ENCODE measurements at regions not wholly inside any gene's neighbourhood (a gene's known extent, or its start where the extent isn't known, plus 50 kb on each side); places are given as distances from the start of the nearest gene placed in this dataset.

DNA sequence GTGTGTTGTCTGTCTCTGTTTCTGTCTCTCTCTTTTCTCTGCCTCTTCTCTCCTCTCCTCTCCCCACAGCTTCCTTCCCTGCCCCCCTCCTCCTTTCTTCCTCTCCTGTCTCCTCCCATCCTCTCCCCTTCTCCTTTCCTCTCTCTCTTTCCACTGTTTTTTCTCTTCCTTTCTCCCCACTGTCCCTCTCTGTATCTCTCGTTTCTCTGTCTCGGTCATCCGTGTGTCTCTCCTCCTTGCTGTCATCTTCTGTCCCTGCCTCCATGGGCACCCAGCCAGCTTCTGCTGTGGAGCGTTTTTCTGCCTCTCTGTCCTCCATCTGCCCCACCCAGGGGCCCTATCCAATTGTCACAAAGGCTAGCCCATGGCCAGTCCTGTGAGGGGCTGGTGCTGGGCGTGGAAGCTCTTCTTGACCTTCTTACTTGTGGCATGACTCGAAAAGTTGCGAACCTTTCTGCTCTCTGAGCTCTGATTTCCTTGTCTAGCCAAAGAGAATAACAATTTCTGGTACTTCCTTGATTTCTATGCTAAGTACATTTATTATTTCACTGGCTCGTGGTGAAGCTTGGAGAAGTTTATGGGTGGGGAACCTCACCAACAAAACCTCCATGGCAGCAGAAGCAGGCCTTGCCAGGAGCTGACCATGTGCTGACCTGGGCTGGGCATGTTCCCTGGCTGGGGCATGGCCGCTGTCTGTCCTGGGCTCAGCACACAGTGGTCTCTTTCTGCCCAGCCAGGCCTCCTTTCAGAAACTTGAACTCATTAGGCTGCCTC, 69.3 kb downstream of the CEBPB start:
- no peak for DNase-seq

DNA sequence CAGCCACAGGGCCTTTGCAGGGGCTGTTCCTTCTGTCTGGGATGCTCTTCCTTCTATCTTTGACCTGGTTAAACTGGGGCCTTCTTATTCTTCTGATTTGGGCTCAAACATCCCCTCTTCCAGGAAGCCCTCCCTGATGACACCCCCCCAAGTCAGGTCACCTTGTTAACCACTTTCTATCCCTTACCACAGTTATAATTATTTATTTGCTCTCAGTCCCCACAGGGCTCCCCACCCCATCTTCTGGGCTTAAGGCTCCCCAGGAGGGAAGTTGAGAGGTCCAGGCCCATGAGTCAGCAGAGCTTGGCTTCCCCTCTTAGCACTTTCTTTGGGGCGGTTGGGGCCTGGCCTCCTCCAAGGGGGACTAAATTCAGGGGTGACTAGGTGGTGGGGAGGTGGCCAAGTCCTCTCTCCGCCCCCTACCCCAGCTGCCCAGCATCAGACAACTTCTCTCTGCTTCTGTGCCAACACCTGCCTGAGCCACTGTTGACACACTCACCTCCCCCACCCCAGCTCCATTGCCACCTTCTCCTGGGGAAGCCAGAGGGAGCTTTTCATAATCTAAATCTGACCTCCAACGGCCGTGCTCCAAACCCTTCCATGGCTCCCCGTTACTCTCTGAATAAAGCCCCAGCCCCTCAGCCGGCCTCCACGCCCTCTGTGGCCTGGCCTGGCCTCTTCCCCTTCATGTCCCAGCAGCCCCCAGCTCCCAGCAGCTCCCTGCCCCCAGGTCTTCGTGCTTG, 70.0 kb downstream of the CEBPB start:
- no peak for DNase-seq

DNA sequence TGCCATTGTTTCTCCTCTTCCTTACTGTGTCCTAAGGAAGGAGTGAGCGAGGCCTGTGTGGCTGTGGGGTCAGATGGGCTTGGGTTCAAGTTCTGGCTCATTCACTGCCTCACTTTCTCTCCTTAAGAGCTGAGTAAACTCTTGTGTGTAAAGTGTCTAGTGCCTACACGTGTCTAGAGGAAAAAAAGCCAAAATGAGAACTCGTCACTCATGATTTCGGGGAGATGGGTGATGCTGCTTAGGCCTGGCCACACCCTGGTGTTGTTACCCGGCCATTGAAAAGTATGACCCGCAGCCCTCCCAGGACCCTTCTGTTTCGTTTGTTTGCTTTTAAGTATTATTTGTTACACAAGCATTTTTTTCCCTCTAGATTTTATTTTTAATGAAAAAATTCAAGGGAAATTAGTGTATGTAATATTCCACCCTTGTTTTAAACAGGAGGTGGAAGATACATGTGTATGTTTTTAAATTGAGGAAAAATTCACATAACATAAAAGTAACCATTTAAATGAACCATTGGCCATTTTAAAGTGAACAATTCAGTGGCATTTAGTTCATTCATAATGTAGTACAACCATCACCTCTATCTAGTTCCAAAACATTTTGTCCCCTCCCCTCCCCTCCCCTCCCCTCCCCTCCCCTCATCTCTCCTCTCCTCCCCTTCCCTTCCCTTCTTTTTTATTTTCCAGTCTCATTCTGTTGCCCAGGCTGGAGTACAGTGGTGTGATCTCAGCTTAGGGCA, 71.0 kb downstream of the CEBPB start:
- no peak for DNase-seq

GRCh38 chr20:50263831-50264230, 73.2 kb downstream of the CEBPB start:
- no peak for DNase-seq

- no peak for DNase-seq
Measured at GRCh38 chr20:50264534-50265145, 74.0 kb downstream of the CEBPB start.

DNA sequence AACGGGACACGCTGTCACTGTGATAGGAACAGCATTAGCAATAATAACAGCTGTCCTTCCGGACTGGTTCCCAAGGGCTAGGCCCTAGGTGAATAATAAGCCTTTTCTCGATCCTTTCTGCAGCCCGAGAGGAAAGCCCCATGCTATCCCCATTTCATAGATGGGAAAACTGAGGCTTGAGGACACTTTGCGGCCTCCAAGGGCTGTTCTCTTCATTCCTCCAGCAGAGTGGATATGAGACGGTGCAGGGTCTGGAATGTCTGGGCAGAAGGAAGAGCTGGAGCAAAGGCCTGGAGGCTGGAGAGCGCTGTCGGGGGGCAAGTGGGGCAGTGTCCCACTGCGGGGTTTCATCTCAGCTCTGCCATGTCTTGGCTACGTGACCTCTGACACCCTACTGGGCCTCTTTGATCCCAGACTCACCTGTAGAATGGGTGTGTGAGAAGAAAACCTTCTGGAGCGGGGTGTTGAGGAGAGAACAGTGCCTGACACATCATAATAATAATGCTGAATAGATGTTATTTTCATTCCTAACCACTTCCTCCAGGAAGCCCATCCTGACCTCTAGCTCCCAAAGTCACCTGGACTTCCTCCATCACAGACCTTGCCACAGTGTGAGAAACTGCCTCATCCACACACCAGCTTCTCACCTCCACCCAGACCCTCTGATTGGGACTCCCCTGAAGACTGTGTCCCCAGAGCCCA, 74.8 kb downstream of the CEBPB start:
- no peak for DNase-seq

DNA sequence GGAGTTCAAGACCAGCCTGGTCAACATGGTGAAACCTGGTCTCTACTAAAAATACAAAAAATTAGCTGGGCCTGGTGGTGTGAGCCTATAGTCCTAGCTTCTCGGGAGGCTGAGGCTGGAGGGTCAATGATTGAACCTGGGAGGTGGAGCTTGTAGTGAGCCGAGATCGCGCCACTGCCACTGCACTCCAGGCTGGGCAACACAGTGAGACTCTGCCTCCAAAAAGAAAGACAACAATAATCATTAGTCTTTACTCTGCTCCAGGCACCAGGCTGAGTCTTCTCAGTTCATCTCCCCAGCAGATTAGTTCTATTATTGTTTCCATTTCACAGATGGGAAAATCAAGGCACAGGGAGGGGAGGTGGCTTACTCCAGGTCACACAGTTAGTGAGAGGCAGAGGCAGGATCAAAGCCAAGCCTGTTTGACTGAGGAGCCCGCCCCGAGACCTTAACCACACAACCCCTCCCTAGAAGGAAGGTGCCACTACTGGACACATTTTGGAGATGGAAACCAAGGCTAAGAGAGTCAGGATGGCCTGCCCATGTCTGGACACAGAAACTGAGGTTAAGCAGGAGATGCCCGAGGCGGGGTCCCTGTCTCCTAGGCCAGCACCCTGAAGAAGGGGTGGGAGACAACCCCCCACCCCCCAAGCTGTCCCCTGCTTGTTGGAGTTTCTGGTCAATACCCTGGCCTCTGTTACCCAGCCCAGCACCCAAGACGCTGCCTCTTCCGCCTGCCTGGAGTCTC, 75.8 kb downstream of the CEBPB start:
- no peak for DNase-seq

DNA sequence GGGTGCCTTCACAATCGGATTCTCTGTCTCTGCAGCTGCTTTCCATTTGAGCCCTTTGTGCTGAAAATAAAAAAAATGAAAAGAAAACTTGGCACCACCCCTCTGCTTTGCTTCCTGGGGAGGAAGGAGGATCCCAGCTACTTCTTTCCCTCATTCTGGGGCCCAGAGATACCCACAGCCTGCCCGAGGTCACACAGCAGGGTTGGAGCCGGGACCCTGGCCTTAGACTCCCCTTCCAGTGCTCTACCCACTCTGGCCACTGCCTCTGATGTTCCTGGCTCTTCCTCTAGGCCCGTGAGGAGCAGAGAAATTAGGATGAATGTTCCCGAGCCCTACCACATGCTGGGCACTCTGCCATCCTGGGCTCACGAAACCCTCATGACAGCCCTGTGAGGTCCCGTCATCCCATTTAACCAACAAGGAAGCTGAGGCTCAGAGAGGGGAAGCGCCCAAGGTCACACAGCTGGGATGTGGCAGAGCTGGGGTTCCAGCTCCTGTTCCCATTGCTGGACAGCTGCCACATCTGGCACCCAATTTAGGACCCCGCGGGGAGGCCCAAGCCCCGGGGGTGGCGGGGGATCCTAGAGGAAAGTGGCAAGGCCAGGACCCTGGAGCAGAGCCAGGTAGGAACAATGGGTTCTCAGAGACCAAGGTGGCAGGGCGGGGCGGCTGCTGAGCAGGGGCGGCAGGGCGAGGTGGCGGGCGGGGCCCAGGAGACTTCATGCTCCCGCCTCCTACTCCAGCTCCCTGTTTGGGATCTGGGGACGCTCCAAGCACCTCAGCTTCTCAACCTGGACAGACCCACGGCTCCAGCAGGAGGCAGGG, 76.6 kb downstream of the CEBPB start:
- no peak for DNase-seq

- no peak for DNase-seq
Measured at GRCh38 chr20:50267866-50268219, 77.2 kb downstream of the CEBPB start.

- DNase-seq = no peak
Measured at GRCh38 chr20:50269091-50270033, 78.7 kb downstream of the CEBPB start.

GRCh38 chr20:50270034-50270395, 79.4 kb downstream of the CEBPB start:
- DNase-seq = no peak

- no peak for DNase-seq
Measured at GRCh38 chr20:50270569-50270968, 79.9 kb downstream of the CEBPB start.

- DNase-seq = no peak
Measured at GRCh38 chr20:50271176-50271575, 80.5 kb downstream of the CEBPB start.

GRCh38 chr20:50271612-50272011, 81.0 kb downstream of the CEBPB start:
- no peak for DNase-seq

DNA sequence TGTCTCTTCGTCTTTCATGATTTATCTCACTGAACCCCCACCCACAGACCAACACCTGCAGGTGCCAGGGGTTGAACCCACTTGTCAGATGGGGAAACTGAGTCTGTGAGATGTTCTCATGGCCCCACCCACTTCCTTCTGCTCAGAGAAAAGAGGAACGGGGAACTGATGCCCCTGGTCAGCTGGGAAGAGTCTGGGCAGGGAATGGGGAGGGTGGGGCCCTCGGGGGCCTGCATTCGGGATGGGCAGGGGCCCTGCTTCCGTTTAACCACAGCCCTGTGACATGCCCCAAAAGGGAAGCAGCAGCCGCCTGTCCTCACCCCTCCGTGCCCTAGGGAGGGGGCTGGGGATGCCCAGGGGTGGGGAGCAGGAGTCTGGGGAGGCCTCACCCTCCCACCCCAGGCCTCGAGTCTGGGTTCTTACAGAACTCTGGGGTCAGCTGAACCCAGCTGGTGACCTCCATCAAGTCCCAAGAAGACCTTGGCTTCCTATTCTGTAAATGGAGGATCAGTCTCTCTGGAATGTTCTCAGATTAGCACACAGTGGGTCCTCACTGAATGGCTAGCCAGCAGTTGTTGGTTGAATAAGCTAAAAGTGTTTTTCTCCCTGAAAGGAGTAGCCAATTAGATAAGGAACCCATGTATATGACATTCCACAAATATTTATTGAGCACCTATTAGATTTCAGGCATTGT, 81.5 kb downstream of the CEBPB start:
- DNase-seq = no peak

GRCh38 chr20:50272724-50273446, 82.3 kb downstream of the CEBPB start:
- no peak for DNase-seq

DNA sequence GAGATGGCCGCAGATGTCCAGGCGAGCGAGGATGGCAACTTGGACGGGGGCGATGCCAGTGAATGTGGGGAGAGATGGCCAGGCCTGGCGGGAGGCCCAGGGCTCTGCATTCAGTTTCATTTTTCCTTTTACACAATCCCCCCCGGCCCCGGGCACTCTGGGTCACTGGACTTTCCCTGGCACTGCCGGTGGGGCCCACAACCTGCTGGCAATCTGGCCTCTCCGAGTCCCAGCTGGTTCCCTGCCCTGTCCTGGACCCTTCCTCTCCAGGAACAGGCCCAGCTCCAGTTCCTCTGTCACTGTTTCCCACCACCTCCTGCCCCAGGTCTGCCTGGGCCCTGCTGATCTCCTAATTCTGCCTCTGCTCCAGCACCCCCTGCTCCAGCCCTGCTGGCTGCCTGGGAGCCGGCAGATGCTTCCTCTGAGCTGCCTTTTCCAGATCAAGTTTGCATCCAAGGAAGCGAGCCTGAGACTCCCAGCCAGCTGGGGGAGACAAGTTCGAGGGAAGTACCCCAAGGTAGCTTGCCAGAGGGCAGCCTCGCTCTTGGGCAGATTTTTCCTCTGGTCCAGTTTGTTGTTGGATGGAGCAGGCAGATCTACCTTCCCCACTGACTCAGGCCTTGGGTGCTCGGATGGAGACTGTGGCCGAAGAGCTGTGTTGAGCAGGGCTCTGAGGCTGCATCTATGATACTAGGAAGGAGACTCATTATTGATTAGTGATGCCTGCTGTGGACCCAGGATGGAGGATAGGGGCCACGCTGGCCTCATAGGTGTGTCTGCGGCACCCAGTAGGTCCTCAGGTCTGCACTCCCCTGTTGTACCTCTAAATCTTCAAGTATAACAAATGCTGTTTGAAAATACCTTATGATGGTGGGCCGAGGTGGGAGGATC, 83.2 kb downstream of the CEBPB start:
- DNase-seq = no peak
